Activated T-cell treated with anti-CD3 and anti-CD28 coated beads, Interleukin-2, amount 50 U/mL, for 1 hour (primary cell): ENCODE measurements at regions not wholly inside any gene's neighbourhood (a gene's known extent, or its start where the extent isn't known, plus 50 kb on each side); places are given as distances from the start of the nearest gene placed in this dataset.
"Not testable (repeated sequence)": the region's sequence is repeated elsewhere in the genome, so short reads cannot be mapped to it uniquely, and the experiment has no call there.

ENCODE experiments used
- DNase-seq: peaks from one replicate; pipeline ENCODE4 v3.0.0-alpha.2; 2020

- no peak for DNase-seq
Observed at GRCh38 chr15:53209396-53210042, 419.4 kb upstream of the ONECUT1 start.

- no peak for DNase-seq
Observed at GRCh38 chr15:53208751-53209150, 418.6 kb upstream of the ONECUT1 start.

- no peak for DNase-seq
Observed at GRCh38 chr15:53203454-53203853, 413.3 kb upstream of the ONECUT1 start.

GRCh38 chr15:53202876-53203275 lies 412.7 kb upstream of the ONECUT1 start:
- DNase-seq = no peak

GRCh38 chr15:53197426-53197839 lies 407.3 kb upstream of the ONECUT1 start:
- DNase-seq = no peak

GRCh38 chr15:53196788-53197187 lies 406.7 kb upstream of the ONECUT1 start:
- no peak for DNase-seq

- DNase-seq = no peak
Observed at GRCh38 chr15:53196242-53196641, 406.1 kb upstream of the ONECUT1 start.

GRCh38 chr15:53193149-53193548 lies 403.0 kb upstream of the ONECUT1 start:
- no peak for DNase-seq

- DNase-seq = no peak
Observed at GRCh38 chr15:53189860-53190259, 399.7 kb upstream of the ONECUT1 start.

GRCh38 chr15:53183449-53183848 lies 393.3 kb upstream of the ONECUT1 start:
- DNase-seq = not testable (repeated sequence)

GRCh38 chr15:53171571-53171970 lies 381.4 kb upstream of the ONECUT1 start:
- DNase-seq = no peak

- DNase-seq = no peak
Observed at GRCh38 chr15:53166684-53167201, 376.6 kb upstream of the ONECUT1 start.

GRCh38 chr15:53165988-53166683 lies 376.0 kb upstream of the ONECUT1 start:
- DNase-seq = no peak

- no peak for DNase-seq
Observed at GRCh38 chr15:53160092-53160704, 370.1 kb upstream of the ONECUT1 start.

- no peak for DNase-seq
Observed at GRCh38 chr15:53159458-53159857, 369.3 kb upstream of the ONECUT1 start.

GRCh38 chr15:53158995-53159394 lies 368.9 kb upstream of the ONECUT1 start:
- DNase-seq = no peak

GRCh38 chr15:53133255-53133850 lies 343.2 kb upstream of the ONECUT1 start:
- DNase-seq = no peak

GRCh38 chr15:53130943-53131342 lies 340.8 kb upstream of the ONECUT1 start:
- no peak for DNase-seq

- no peak for DNase-seq
Observed at GRCh38 chr15:53129121-53129904, 339.2 kb upstream of the ONECUT1 start.

GRCh38 chr15:53128652-53129051 lies 338.5 kb upstream of the ONECUT1 start:
- no peak for DNase-seq

GRCh38 chr15:53126144-53126543 lies 336.0 kb upstream of the ONECUT1 start:
- DNase-seq = no peak

- DNase-seq = no peak
Observed at GRCh38 chr15:53122818-53123217, 332.7 kb upstream of the ONECUT1 start.

- DNase-seq = not testable (repeated sequence)
Observed at GRCh38 chr15:53116915-53117314, 326.8 kb upstream of the ONECUT1 start.
